ENCODE measurements at regions not wholly inside any gene's neighbourhood (a gene's known extent, or its start where the extent isn't known, plus 50 kb on each side); places are given as distances from the start of the nearest gene placed in this dataset.

GRCh38 chr4:122555216-122555615 is 65.7 kb downstream of the IL21 start:
- DNase-seq, result no peak

GRCh38 chr4:122553432-122553831 is 67.4 kb downstream of the IL21 start:
- no peak for DNase-seq

GRCh38 chr4:122552898-122553297 is 68.0 kb downstream of the IL21 start:
- DNase-seq, result no peak

- DNase-seq, result no peak
Measured at GRCh38 chr4:122548886-122549630, 71.8 kb downstream of the IL21 start.

- DNase-seq, result no peak
Measured at GRCh38 chr4:122548452-122548851, 72.4 kb downstream of the IL21 start.

GRCh38 chr4:122542411-122543236 is 78.2 kb downstream of the IL21 start:
- peak; percentile 7 for DNase-seq

GRCh38 chr4:122541996-122542395 is 78.9 kb downstream of the IL21 start:
- DNase-seq, result no peak

GRCh38 chr4:122540838-122541237 is 80.0 kb downstream of the IL21 start:
- no peak for DNase-seq

GRCh38 chr4:122539861-122540465 is 80.9 kb downstream of the IL21 start:
- DNase-seq, result peak; percentile 53

- no peak for DNase-seq
Measured at GRCh38 chr4:122537388-122538135, 81.0 kb upstream of the IL2 start.

GRCh38 chr4:122536001-122536400 is 79.5 kb upstream of the IL2 start:
- no peak for DNase-seq

GRCh38 chr4:122534776-122535175 is 78.3 kb upstream of the IL2 start:
- no peak for DNase-seq

- DNase-seq, result no peak
Measured at GRCh38 chr4:122533841-122534240, 77.3 kb upstream of the IL2 start.

GRCh38 chr4:122532766-122533165 is 76.2 kb upstream of the IL2 start:
- no peak for DNase-seq

GRCh38 chr4:122531514-122531913 is 75.0 kb upstream of the IL2 start:
- no peak for DNase-seq

GRCh38 chr4:122531038-122531437 is 74.5 kb upstream of the IL2 start:
- no peak for DNase-seq

- no peak for DNase-seq
Measured at GRCh38 chr4:122528879-122529278, 72.4 kb upstream of the IL2 start.

- DNase-seq, result no peak
Measured at GRCh38 chr4:122525865-122526264, 69.3 kb upstream of the IL2 start.

GRCh38 chr4:122524176-122524575 is 67.7 kb upstream of the IL2 start:
- DNase-seq, result no peak

- no peak for DNase-seq
Measured at GRCh38 chr4:122522944-122523343, 66.4 kb upstream of the IL2 start.

GRCh38 chr4:122517345-122517744 is 60.8 kb upstream of the IL2 start:
- DNase-seq, result no peak

- DNase-seq, result no peak
Measured at GRCh38 chr4:122516376-122516775, 59.9 kb upstream of the IL2 start.

- DNase-seq, result no peak
Measured at GRCh38 chr4:122514671-122515070, 58.1 kb upstream of the IL2 start.

Measured in CD4-positive, alpha-beta T cell treated with Interleukin-12 subunit alpha and Interleukin-12 subunit beta, for 1 hour (primary cell).